ENCODE measurements at regions not wholly inside any gene's neighbourhood (a gene's known extent, or its start where the extent isn't known, plus 50 kb on each side); places are given as distances from the start of the nearest gene placed in this dataset.

DNA sequence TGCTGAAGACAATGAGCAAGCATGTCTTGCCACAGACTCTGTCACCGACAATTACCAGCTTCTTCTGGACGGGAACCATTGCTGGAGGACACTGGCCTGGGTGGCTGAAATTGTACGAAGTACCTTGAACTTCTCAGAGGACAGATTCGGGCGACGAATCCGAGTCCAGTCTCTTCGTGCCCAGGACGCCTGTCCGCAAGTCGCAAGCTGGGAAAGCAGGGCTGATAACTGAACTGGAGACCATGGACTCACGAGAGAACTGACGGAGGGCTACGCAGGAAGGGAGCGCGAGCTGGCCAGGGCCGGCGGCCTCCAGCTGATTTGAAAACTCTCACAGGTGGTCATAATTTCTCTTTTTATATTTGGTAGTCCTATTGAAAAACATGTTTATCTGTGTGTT lies 1229.5 kb upstream of the MAP3K7 start:
- peak in 1 of 51 donors; percentile 0 for DNase-seq

- DNase-seq = no peak
These were observed 1226.8 kb upstream of the MAP3K7 start for GRCh38 chr6:91813641-91814040.

- DNase-seq = no peak
These were observed 1225.9 kb upstream of the MAP3K7 start for GRCh38 chr6:91812596-91813274.

DNA sequence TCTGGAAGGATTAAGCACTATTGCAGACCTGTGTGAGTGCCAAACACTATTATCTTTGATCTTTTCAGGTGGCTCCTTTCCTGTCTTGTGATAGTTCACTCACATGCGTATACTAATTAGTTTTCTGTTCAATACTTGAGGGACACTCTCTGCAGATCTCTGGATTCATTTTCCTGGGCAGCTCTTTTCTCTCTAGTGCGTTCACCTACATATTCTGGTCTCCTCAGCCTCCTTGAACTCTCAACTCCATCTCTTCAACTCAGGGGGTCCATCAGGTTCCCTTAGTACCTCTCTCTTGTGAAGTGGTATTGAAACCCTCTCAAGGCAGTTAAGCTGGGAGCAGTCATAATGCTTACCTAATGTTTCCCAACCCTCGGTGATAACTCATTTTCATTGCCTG lies 1218.1 kb upstream of the MAP3K7 start:
- DNase-seq = no peak

- no peak for DNase-seq
These were observed 1215.6 kb upstream of the MAP3K7 start for GRCh38 chr6:91802431-91802830.

DNA sequence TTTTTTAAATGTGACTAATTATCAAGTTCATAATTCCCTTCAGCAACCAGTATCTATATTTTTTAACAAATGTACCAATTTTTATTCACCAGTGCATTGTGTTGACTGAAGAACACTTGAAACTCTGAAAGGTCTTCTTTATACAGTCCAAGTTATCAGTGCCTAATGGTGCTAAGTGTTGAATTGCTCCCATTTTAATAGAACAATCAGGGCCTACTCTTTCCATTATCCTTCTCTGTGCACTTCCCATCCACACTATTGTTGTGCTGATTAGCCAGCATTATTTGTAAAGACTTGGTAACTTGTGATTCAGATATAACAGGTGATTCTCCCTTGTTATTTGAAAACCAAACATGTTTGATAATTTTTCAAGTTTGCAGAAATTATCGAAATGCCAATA lies 1209.7 kb upstream of the MAP3K7 start:
- no peak for DNase-seq

DNA sequence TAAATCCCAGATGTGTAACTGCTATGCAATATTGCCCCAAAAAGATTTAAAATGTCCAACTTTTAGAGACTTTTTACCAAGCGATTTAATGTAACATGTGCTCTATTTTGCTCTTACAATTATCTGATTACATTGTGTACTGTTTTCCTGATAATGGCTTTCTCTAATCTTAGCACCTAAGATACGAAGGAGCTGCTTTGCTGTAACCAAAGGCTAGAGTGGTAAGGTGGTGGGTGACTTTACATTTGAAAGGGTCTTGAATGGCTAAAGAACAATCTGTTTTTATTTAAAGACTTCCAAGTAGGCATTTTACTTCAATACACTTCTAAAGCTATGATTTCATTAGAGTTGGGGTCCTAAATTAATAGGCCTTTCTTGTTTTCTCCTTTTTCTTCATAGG lies 1201.6 kb upstream of the MAP3K7 start:
- no peak for DNase-seq

DNA sequence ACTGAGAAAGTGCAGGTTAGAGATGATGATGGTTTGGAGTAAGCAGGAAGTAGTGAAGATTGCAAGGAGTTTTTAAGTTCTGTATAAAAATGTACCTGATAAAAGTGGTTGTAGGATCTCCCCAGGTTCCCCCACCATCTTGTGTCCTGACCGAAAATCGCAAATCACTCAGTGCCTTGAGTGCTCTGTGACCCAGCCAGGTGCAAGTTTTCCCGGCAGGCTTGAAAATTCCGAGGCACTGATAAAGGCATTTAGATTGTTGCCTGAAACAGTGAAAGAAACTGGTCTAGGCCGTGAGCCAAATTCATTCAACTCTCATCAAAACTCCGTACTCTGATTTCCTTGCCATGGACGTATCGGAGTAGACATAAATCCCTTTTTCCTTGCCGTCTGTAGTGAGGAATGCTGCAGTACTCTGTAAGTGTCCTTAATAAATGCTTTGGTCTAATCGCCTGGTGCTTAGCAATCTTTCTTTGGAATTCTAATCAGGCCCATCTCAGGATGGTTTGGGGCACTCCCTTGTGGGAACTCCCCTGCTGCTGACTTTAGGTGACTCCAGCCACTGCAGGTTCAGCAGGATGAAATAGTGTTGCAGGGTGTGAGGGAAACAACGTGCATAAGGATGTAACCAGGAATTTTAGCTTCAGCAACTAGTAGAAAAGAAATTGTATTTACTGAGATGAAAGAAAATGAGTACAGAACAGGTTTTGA lies 1199.8 kb upstream of the MAP3K7 start:
- DNase-seq = no peak

DNA sequence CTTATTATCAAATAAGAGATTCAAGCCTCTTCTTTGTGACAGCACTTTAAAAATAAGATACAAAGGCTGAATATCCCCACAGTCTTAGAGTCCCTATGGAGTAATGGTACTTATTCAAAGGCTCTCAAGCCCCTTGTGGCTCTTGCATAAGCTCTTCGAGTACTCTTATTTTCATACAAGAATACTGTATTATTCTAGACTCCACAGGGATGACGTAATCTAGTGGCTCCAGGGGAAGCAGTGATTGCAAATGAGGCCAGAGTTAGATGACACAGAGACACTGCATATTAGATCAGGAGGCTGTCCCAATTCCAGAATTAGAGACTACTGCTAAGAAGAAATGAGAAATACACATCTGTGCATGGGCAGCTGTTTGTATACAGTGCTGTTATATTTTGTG lies 1195.9 kb upstream of the MAP3K7 start:
- DNase-seq = no peak

DNA sequence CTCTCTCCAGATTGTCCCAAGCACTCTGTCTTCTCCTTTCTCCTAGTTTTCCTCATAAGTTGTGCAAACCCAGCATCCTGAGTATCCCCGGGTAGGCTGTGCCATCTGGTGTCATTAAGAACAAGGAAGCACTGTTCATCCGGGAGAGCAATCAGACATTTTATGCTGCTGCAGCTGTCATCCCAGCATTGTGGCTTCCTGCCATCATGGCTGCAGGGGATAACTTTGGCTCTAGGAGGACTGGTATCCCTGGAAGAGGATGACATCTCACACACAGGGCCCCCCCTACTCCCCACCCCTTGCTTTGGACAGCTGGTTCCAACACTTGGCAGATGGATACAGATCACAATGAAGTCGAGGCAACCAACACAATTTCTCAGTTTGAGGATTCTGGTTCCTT lies 1195.1 kb upstream of the MAP3K7 start:
- peak in 18 of 51 donors; percentile 1 to 32 (median 9) for DNase-seq

GRCh38 chr6:91780270-91780669 lies 1193.4 kb upstream of the MAP3K7 start:
- no peak for DNase-seq

GRCh38 chr6:91761621-91762020 lies 1174.7 kb upstream of the MAP3K7 start:
- no peak for DNase-seq

DNA sequence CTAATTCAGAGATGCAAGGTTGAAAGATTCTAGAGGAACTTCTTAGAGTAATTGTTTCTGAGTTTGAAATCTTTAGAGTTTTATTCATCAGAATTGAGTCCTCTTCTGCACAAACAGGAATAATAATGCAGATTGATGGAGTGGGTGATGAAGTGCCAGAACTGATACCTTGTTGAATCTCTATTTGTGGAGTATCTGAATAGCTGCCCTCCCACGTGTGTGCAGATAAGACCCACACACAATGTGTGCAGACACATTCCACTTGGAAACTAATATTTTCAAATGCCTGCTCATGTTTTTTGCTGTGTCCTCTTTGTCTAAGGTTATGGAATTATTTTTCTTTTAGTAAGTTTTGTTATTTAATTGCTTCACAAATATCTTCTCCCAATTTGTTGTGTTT lies 1167.8 kb upstream of the MAP3K7 start:
- DNase-seq = no peak

DNA sequence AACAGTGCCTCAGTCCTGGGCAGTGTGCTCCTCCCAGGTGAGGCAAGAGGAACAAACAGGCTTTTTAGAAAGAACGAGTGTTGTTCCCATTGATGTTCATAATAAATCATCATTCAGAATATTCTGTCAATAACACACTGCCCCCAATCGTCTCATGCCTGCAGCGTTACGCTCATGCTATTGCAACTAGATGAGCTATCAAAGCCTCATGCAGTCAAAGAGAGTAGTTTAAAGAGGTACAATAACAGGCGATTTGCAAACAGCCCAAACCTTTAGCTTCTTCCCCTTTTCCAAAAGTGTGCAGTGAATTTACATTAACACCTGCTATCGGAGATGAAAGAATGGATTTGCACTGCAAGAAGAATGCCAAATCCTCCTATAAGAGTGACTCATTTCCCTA lies 1164.7 kb upstream of the MAP3K7 start:
- peak in 5 of 51 donors; percentile 0 to 22 (median 0) for DNase-seq

DNA sequence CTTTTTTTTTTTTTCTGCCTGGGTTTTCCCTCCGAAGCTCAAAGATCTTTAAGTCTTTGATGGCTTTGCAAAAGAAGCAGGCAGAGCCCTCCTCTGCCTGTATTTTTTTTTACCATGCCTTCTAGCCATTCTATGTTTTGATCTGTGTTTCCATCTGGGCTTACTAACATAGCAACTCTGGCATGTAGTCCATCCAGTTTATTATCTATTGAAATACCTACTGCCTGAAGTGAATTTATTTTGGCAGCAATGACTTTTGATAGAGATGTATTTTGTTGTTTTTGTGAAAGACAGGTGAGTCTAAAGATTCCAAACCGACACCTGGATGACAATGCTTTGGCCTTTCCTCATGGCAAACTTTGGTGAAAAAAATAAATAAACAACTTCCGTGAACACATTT lies 1157.7 kb upstream of the MAP3K7 start:
- DNase-seq = no peak

- no peak for DNase-seq
These were observed 1156.9 kb upstream of the MAP3K7 start for GRCh38 chr6:91743756-91744155.

DNA sequence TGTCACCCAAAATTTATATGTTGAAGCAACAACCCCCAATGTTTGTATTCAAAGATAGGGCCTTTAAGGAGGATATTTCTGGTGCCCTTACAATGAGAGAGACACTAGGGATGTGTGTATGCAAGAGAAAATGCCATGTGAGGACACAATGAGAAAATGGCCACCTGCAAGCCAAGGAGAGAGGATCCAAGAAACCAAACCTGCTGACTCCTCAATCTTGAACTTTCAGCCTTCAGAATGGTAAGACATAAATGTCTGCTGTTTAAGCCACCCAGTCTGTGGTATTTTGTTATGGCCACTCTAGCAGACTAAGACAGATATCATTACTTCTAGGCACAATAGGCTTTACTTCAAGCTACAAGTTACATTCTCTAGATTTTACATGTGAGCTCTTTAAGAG lies 1145.1 kb upstream of the MAP3K7 start:
- DNase-seq = no peak

GRCh38 chr6:91730710-91731109 lies 1143.8 kb upstream of the MAP3K7 start:
- DNase-seq = no peak

GRCh38 chr6:91720324-91720723 lies 1133.5 kb upstream of the MAP3K7 start:
- DNase-seq = no peak

GRCh38 chr6:91719414-91719813 lies 1132.5 kb upstream of the MAP3K7 start:
- DNase-seq = no peak

DNA sequence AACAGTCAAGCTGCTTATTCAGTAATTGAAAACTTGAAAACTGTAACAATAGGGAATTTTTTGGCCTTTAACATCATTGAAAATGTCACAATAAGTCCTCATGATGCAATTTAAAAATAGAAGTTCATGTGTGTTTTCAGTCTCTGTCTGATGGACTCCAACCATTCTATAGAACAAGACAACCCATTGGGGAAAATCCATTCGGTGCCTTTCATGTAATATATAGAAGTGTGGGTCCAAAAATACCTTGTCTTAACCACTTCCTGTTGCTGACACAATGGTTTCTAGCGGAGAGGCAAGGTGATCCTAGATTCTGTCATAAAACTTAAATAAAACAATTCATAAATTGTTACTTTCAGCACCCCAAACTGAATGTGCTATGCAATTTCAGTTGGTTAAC lies 1131.3 kb upstream of the MAP3K7 start:
- no peak for DNase-seq

- DNase-seq = no peak
These were observed 1130.2 kb upstream of the MAP3K7 start for GRCh38 chr6:91717094-91717493.

DNA sequence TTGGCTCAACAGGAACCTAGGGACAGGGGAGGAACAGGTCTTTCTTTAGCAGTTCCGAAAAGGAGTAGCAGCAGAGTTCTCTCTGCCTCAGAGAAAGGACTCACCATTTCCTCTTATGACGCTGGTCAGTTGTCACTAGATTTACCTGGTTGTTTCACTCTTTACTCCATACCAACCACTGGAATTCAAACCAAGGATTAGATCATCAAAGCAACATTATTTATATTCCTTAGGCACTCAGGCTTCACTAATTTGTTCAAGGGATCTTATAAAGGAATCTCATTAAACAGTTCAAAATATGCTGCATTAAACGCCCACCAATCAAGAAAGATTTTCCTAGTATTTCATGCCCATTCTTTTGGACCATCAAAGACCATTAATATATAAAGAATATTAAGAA lies 1129.5 kb upstream of the MAP3K7 start:
- DNase-seq = no peak
